ENCODE measurements at regions not wholly inside any gene's neighbourhood (a gene's known extent, or its start where the extent isn't known, plus 50 kb on each side); places are given as distances from the start of the nearest gene placed in this dataset.

GRCh38 chr12:114096461-114096860 lies 130.3 kb upstream of the RBM19 start:
- H3K79me2 ChIP-seq (ENCODE audit: control insufficient read depth, low read length): no peaks in the 10 kb centered on the region
- no peaks in the 10 kb centered on the region for H3K36me3 ChIP-seq (ENCODE audit: control insufficient read depth, low read length)
- H3K4me3 ChIP-seq (ENCODE audit: low read length): no peak overlapping the region
- H4K20me1 ChIP-seq (ENCODE audit: control insufficient read depth, insufficient read depth, low read depth, low read length): no peaks in the 10 kb centered on the region
- H3K27me3 ChIP-seq (ENCODE audit: control insufficient read depth, low read length): no peaks in the 10 kb centered on the region
- no peaks in the 10 kb centered on the region for H3K9me2 ChIP-seq (replicated peaks; ENCODE audit: control insufficient read depth, low read length)
- H3K27ac ChIP-seq (ENCODE audit: low read depth, low read length): no peak overlapping the region
- no peaks in the 10 kb centered on the region for H3F3A ChIP-seq (ENCODE audit: control insufficient read depth, insufficient read depth)
- no peak overlapping the region for H3K4me2 ChIP-seq (ENCODE audit: low read length)
- TF ChIP-seq EZH2phosphoT487 (IDR thresholded peaks at IDR 0.05; ENCODE audit: borderline replicate concordance, low read length) (no peak), CTCF (IDR thresholded peaks at IDR 0.05; ENCODE audit: low read depth, low read length, poor library complexity, severe bottlenecking) (no peak)
- no peaks in the 10 kb centered on the region for H3K4me1 ChIP-seq (ENCODE audit: control insufficient read depth, low read length)
- H3K9me3 ChIP-seq (ENCODE audit: control insufficient read depth, insufficient read depth, low read length): no peaks in the 10 kb centered on the region

- no peaks in the 10 kb centered on the region for H3K79me2 ChIP-seq (ENCODE audit: control insufficient read depth, low read length)
- no peaks in the 10 kb centered on the region for H3K36me3 ChIP-seq (ENCODE audit: control insufficient read depth, low read length)
- no peak overlapping the region for H3K27ac ChIP-seq (ENCODE audit: low read depth, low read length)
- no peak overlapping the region for H3K4me3 ChIP-seq (ENCODE audit: low read length)
- no peaks in the 10 kb centered on the region for H3K9me3 ChIP-seq (ENCODE audit: control insufficient read depth, insufficient read depth, low read length)
- no peaks in the 10 kb centered on the region for H3K4me1 ChIP-seq (ENCODE audit: control insufficient read depth, low read length)
- TF ChIP-seq CTCF (IDR thresholded peaks at IDR 0.05; ENCODE audit: low read depth, low read length, poor library complexity, severe bottlenecking) (no peak), EZH2phosphoT487 (IDR thresholded peaks at IDR 0.05; ENCODE audit: borderline replicate concordance, low read length) (no peak)
- no peaks in the 10 kb centered on the region for H3K27me3 ChIP-seq (ENCODE audit: control insufficient read depth, low read length)
- no peak overlapping the region for H3K4me2 ChIP-seq (ENCODE audit: low read length)
- no peaks in the 10 kb centered on the region for H4K20me1 ChIP-seq (ENCODE audit: control insufficient read depth, insufficient read depth, low read depth, low read length)
- no peaks in the 10 kb centered on the region for H3K9me2 ChIP-seq (replicated peaks; ENCODE audit: control insufficient read depth, low read length)
- H3F3A ChIP-seq (ENCODE audit: control insufficient read depth, insufficient read depth): no peaks in the 10 kb centered on the region
These were observed 127.4 kb upstream of the RBM19 start for GRCh38 chr12:114093520-114093919.

GRCh38 chr12:114092981-114093380 lies 126.9 kb upstream of the RBM19 start:
- no peak overlapping the region for H3K27ac ChIP-seq (ENCODE audit: low read depth, low read length)
- no peak overlapping the region for H3K4me3 ChIP-seq (ENCODE audit: low read length)
- no peaks in the 10 kb centered on the region for H4K20me1 ChIP-seq (ENCODE audit: control insufficient read depth, insufficient read depth, low read depth, low read length)
- H3K4me2 ChIP-seq (ENCODE audit: low read length): no peak overlapping the region
- H3K36me3 ChIP-seq (ENCODE audit: control insufficient read depth, low read length): no peaks in the 10 kb centered on the region
- H3K27me3 ChIP-seq (ENCODE audit: control insufficient read depth, low read length): no peaks in the 10 kb centered on the region
- H3F3A ChIP-seq (ENCODE audit: control insufficient read depth, insufficient read depth): no peaks in the 10 kb centered on the region
- H3K9me3 ChIP-seq (ENCODE audit: control insufficient read depth, insufficient read depth, low read length): no peaks in the 10 kb centered on the region
- H3K4me1 ChIP-seq (ENCODE audit: control insufficient read depth, low read length): no peaks in the 10 kb centered on the region
- H3K9me2 ChIP-seq (replicated peaks; ENCODE audit: control insufficient read depth, low read length): no peaks in the 10 kb centered on the region
- TF ChIP-seq EZH2phosphoT487 (IDR thresholded peaks at IDR 0.05; ENCODE audit: borderline replicate concordance, low read length) (no peak), CTCF (IDR thresholded peaks at IDR 0.05; ENCODE audit: low read depth, low read length, poor library complexity, severe bottlenecking) (no peak)
- H3K79me2 ChIP-seq (ENCODE audit: control insufficient read depth, low read length): no peaks in the 10 kb centered on the region

GRCh38 chr12:114090211-114090610 lies 124.1 kb upstream of the RBM19 start:
- Histone ChIP-seq H3K27me3 (ENCODE audit: control insufficient read depth, low read length) (no peaks in the 10 kb centered on the region), H3K36me3 (ENCODE audit: control insufficient read depth, low read length) (no peaks in the 10 kb centered on the region), H3K27ac (ENCODE audit: low read depth, low read length) (no peak overlapping the region), H3K79me2 (ENCODE audit: control insufficient read depth, low read length) (no peaks in the 10 kb centered on the region), H3K9me2 (replicated peaks; ENCODE audit: control insufficient read depth, low read length) (no peaks in the 10 kb centered on the region), H4K20me1 (ENCODE audit: control insufficient read depth, insufficient read depth, low read depth, low read length) (no peaks in the 10 kb centered on the region), H3K4me1 (ENCODE audit: control insufficient read depth, low read length) (no peaks in the 10 kb centered on the region), H3K4me3 (ENCODE audit: low read length) (no peak overlapping the region), H3K9me3 (ENCODE audit: control insufficient read depth, insufficient read depth, low read length) (no peaks in the 10 kb centered on the region), H3K4me2 (ENCODE audit: low read length) (no peak overlapping the region), H3F3A (ENCODE audit: control insufficient read depth, insufficient read depth) (no peaks in the 10 kb centered on the region)
- TF ChIP-seq EZH2phosphoT487 (IDR thresholded peaks at IDR 0.05; ENCODE audit: borderline replicate concordance, low read length) (no peak), CTCF (IDR thresholded peaks at IDR 0.05; ENCODE audit: low read depth, low read length, poor library complexity, severe bottlenecking) (no peak)

Data from DOHH2 (cell line).